ENCODE measurements at regions not wholly inside any gene's neighbourhood (a gene's known extent, or its start where the extent isn't known, plus 50 kb on each side); places are given as distances from the start of the nearest gene placed in this dataset.

DNA sequence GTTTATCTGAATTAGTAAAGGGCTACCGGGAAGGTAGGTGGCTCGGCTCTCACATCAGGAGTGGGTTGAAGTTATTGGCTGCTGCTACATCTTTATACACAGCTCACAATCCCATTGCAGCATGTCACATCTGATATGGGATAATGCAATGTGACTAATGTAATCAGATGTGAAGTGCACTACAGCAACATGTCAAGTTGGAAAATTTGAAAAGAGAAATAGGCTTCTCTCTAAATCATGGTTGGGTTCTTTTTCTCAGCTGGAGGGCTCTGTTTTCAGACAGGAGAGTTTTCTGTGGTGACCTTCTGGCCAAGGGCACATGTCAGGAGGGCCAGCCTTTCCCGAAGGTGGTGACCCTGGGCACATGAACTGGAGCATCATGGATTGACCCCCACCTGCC, 337.5 kb downstream of the HRH4 start:
- no peak for DNase-seq

DNA sequence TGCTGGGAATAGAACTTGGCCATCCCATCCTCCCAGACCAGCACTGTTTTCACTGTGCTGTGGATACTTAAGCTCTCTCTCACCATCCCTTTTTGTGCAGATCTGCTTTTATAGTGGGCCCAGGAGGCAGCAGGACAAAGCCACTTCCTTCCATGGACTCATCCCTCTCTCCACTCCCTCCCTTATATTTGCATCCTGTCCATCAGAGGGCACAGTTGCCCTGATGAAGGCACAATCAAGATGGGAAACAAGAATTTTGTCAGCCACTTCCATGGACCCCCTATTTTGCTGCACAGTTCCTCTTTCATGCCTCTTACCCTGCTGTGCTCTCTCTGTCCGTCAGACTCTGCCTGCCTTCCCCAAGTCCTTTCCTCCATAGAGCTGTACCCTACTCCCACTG, 338.7 kb downstream of the HRH4 start:
- no peak for DNase-seq

DNA sequence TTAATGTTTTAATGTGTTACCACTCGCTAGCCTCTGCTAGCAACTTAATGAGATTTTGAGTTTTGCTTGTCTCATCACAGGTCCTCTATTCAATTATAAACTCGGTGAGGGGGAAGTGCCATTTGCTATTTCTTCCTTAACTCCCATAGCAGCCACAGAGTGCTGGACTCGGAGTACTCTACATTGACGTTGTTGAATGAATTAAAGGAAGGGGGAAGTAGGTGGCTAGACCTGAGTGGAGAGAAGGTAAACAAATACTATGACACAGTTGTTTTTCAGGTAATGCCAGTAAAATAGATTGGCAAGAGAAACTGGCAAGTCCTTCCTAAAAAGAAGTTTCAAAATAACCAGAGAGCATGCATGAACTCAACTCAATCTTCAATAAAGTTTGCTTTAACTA, 339.3 kb downstream of the HRH4 start:
- DNase-seq: no peak

DNA sequence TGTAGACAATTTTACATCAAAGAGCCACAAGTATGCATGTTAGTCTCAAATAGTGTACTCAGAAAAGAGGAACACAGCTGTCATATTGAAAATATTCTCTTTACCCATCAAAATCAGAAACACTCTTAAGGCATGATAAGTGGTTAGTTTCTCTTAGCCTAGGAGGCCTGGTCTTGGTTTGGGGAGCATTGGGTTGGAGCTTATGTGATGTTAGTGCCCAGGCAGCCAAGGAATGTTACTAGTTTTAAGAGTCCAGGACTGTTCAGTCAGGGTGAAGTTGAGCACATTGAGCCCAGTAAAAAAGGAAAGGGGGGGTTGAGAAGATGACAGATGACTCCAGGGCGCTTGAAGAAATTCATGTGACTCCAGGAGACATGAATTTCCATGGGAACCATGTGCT, 340.6 kb downstream of the HRH4 start:
- DNase-seq: no peak

DNA sequence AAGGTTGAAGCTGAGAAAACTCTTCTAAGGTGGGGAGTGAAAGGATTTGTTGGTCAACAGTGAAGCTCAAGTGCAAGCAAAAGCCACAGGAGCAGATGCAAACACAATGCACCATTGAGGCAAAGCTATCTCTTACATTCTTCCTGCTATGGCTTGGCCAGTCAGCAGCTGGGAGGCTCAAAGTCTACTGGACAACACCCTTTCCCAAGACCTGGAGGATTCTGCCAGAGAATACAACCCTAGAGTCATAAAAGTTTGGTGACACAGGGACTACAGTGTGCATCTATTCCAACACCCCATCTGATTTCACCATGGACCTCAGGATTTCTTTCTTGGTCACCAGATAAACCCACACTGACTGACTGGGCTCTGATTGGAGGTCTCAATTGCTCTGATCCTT, 342.0 kb downstream of the HRH4 start:
- no peak for DNase-seq

DNA sequence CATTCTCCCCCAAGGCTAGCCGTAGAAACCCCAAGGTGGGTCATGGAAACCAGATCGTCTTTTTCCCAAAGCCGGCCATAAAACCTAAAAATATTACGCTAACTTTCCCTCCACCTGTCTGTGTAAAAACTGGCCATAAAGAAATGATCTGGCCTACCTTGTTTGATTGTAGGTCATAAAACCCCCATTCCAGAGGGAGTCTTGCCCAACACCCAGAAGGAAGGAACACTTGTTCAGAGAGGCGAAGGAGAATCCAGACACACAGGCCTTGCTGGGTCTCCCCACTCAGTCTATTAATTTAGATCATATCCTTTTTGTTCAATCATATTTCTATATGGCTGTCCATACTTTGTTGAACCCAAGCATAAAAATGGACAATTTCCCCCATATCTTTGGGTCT, 344.7 kb downstream of the HRH4 start:
- DNase-seq: no peak

DNA sequence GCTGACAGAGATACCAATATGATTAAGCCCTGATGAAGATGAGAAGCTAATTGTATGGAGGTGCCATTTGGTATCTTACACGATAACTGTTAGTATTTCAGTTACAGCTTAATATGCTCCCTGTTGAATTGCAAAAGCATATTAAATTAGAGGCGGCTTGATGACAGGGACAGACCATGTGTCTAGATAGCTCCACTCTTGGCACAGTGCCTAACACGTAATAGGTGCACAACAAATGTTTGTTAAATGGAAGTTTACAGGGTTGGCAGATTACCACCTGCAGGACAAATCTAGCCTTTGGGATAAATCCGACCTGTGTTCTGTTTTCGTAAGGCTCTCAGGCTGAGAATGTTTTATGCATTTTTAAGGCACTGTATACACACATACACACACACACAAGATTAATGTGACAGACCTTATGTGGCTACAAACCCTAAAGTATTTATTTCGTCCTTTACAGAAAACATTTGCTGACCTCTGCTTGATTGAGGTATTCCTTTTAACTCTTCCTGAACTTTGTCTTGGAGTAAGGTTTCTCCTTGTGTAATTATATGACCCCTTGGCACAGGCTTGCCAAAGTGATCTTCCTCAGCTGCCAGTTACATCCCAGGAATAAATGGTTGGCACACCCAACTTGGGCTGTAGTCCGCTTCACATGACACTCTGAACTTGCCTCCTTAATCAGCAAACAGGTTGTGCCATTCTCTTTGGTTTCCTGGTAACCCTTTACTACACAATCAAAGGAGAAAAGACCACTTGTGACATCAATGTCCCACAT, 348.9 kb downstream of the HRH4 start:
- DNase-seq: no peak

DNA sequence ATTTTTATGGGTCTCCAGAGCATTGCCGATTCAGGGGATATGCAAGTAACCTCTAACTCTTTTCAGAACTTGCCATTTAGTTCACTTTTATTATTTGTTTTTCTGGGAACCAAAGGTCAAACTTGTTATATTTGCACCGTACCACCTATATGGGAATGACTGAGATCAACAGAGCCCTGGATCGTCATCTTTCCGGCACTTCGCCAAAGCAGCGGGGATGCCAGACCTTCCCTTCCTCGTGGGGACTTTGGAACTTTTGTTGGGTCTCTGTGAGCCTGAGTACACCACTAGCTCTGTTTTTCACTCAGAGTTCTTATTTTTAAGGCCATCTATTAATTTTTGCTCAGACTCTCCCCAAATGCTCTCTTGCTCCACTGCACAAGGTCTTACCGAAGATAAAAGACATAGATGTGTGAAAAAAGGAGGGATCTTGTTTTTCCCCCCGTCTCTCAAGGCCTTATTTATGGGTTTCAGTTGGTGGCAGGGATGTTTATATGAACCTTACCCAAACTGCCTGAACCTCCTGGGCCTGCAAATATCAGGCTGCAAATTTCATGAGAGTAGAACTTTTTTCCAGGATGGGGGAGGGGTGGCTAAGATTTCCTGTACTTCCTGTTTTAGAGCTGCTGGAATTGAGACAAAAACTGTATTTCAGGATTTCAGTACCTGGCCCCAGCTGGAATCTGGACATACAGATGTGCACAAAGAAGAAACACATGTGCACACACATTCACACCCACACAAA, 350.3 kb downstream of the HRH4 start:
- DNase-seq: no peak

DNA sequence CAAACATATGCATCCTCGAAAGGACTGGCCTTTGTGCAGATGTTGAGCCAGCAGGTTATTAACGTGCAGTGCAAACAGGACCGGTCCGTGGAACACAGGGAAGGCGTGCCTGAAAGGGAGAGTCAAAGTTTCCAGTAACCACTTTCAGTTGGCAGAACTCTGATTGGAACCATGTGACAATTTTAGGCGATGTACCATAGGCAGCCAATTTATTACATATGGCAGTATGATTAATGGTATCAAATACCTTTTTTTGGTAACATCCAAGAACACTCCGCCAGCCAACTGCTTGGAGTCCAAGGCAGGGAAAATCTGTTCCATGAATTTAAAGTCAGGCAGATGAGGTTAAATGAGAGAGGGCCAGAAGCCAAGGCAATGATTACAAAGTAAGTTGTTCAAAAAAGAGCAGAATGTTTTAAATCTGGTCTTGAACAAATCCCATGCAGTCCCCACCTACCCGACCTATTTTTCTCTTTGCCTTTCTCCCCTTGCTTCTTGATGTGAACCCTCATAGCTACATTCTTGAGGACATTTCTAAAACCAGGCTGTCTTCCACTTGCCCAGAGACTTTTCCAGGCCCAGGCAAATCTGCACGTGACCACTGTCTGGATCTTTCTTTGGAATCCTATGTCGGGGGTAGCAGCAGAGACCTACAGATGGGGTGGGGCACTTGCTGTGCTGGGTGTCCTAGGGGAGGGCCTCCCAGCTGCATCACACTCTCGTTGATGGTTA, 351.7 kb downstream of the HRH4 start:
- DNase-seq: no peak

DNA sequence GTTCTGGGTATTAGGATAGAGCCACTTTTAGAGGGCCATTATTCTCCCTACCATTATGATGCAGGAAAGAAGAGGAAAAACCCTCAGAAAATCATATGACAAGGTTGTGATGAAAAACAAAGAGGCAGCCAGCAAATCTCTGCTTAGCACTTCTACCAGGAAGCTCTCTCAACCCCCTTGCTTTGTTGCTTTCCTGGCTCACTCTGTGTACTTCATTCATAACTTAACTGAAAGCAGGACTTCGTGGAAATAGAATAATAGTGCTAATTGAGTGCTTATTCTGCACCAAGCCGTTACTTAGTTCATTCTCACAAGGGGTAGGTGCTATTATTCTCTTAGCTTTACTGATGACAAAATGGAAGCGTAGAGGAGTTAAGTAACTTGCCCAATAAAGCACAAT, 354.1 kb downstream of the HRH4 start:
- no peak for DNase-seq

DNA sequence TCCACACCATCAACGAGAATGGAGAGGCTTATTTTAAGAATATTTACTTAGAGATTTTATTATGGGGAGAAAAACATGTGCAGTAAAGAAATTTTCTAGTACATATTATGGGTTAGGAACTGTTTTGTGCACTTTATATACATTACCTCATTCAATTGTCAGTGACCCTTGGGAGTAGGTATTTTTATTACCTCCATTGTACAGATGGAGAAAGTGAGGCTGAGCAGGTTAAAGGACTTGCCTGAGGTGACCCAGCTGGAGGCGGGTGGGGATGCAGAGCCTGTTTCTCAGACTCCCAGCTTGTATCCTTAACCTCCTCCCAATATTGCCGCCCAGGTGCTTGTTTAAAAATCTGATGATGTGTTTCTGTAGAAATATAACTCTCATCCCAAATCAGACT, 356.7 kb downstream of the HRH4 start:
- DNase-seq: no peak

DNA sequence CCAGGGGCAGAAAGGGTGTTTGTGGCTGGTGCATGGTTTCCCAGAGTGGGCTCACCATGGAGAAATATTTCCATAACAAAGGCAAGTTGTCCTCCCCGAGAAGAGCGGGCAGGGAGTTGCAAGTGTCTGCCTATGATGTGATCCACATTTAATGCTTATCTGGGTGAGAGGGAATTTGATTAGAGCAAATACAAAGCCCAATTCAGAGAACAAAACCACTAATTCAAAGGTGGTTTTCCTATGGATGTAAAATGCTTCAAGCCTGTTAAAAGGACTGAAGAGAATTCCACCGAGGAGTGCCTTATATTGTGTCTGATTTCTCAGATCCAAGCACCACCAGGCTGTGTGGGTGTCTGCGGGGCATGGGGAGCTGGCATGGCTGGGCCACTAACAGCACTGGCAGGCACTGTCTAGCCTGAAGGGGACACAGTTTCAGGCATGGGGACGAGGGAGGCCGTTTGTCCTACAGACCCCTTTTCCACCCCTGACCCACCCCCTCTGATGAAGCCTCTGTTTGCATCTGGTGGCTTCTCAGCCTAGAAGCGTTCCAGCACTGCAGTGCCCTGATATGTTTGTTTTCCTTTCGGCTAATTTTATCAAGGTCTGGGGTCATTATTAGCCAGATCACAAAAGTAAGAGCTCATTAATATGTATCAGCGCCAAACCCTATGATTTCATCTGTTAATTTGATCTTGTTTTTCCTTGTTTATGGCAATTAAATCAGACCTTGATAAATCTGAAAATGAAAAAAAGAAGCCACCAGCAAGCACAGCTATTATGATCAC, 357.3 kb downstream of the HRH4 start:
- DNase-seq: no peak

DNA sequence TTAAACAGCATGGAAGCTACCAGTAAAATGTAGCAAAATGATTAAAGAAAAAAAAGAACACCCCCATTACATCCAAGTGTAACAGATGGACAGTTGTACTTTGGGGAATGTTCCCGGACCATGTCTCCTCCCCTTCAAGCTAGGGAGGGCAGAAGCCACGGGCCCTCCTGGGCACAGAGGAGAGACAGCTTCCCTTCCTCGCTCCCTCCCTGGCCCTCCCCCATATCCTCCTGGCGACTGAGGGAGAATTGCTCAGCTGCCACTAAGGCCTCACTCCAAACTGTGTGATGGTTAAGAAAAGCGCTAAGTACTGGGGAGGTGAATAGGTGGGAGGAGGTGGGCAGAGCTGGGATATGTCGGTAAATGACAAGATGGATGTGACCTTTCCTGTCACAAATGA, 358.0 kb downstream of the HRH4 start:
- DNase-seq: no peak

DNA sequence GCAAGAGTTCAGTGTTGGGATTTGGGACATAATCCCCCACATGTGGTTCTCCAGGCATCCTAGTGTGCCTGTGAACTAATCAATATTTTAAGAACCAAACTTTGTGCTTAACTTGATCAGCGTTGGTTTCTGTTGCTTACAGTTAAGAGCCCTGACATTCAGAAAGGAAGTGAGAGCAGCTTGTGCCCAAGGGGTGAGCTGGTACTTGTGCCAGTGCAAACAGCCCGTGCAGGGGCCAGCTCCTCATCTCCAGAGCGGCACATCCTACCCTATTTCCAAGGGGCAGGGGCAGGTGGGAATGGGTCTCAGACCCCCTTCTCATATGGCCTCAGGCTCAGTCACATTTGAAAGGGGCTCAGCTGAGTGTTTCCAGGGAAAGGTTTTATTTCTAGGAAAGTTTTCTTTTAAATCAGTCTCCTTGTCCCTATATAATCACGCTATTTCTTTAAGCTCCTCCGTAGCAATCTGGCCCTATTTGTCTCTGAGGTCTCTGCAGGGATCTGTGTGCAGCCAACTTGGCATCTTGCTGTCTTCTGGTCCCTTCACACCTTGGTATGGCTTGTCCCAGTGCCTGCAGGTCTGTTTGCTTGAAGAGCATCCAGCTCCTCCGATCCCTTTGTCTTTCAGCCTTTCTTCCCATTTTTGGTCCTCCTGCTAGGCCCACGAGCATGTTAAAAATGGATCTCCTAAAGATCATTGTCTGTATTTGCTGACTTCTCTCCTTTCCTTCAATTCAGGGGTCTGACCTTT, 358.9 kb downstream of the HRH4 start:
- DNase-seq: no peak

DNA sequence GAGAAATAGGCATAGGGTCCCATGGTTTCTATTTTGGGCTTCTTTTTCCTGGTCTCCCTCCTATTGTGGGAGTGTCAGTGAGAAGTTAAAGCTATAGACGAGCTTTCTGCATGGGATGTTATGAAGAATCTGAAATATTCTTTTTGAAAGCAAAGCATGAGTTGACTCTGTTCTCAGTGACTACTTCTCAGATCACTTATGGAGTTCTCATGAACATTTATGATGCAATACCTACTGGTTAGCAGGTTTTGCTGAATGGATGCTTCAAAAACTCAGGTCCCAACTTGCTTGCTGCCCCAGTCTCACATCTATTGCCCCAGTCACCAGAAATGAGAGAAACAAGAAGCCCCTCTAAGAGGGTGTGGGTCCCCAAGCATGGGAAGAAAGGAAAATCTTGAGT, 365.0 kb downstream of the HRH4 start:
- DNase-seq: no peak

DNA sequence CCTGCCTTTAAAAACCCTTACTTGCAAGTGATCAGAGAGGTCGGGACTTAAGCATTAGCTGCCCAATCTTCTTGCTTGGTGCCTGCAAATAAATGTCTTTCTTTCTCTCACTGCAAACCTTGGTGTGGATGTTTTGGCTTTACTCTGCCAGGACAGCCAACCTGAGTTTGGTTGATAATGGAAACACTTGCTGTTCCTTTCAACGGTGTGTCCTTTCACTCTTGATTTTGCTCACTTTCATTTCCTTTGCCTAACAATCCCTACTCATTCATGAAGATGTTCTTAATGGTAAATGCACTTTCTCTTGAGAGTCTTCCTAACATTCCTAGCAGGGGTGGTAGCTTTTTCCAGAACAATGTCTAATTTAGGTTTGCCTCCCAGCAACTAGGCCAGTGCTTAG, 366.2 kb downstream of the HRH4 start:
- no peak for DNase-seq

DNA sequence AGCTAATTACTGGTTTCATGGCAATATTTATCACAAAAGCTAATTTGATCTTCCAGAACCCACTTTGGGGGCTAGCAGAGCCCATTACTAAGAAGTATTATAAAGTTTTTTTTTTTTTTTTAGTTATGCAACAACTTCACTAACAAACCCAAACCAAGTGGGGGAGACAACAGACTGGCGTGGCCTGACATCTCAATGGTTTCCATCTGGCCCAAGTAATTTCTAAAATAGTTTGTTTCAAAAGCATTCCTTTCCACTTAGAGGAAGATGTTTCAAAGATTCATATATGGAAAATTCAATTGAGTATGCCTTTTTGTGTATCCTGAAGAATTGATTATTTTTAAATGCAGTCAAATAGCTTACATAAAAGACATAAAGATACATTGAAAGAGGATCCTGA, 367.1 kb downstream of the HRH4 start:
- no peak for DNase-seq

DNA sequence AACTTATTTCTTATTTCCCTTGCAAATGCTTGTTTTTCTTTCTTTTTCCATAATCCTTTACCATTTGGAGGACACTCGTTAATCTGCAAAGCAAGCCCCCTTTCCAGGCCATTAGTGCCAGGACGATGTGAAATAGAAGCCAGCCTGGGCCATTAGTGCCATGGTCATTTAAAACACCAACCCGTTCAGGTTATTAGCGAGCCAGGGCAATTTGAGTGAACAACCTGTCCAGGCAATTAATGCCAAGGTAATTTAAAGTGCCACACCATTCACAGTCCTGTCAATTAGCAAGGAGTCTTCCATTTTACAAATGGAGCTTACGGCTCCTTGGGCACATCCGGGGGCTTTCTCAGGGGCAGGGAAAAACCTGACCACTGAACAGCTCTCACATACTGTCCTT, 370.6 kb downstream of the HRH4 start:
- no peak for DNase-seq

DNA sequence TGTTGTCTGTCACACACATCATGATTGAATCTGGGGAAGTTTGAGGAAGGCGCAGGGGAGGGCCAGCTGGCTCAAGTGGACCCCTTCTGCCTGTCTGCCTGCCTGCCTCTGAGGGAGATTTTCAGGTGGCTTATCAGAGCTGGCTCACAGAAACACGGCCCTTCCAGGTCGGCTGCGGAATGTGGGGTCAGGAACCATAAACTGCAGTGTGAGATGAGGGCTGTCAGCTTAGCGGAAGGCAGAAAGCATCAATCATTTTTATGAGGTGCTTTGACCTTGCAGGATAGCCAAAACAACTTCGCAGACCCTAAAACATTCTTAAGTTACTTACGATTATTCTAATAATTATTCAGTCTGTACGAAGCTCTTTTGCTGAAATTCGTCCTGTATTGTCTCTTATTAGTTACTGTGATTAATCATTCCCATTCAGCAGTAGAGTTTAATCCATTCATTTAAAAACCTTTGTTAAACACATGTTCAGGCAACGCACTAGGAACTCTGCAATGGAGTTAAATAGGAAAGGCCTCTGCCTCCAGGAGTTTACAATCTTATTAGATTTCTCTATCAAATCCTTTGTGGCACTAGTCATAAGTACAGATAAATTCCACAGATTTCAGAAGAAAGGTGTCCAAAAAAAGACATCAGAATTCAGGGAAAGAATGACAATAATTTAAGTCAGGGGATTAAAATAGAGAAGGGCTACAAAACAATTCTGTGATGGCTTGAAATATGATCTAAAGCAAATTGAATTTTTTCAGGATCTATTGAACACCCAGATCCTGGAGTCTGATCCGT, 371.6 kb downstream of the HRH4 start:
- DNase-seq: no peak

DNA sequence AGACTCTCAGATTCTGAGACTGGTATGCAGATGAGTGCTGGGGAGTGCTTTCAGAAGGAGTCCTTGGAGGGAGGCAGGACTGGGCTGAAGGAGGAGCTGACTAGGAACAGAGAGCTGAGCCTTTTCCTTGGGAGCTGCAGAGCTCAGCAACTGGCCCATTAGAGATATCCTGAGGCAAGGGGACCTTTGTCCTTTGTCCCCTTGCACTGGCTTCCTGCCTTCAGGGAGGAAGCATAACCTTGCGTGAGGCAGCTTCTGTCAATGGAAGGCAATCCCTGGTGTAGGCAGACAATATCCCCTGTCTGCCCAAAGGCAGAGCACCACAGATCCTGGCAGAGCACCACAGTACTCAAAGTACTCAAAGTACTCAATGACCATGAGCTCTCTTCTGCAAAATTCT, 375.3 kb downstream of the HRH4 start:
- DNase-seq: no peak

DNA sequence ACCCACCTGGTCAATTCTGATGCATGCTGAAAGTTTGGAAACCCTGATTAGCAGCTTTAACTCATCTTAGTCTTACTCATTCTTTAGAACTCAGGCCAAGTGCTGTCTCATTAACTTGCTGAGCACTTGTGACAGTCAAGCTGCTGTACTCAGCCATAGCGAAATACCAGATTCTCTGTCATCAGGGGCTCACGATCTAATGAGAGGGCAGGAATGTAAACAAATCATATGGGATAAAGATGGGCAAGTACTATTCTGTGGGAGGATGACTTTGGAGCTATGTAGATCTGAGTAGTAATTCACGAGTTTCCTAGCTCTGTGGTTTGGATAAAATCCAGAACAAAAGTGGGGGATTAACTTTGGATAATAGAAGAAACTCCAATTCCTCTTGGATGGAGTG, 376.6 kb downstream of the HRH4 start:
- peak; percentile 65 for DNase-seq

DNA sequence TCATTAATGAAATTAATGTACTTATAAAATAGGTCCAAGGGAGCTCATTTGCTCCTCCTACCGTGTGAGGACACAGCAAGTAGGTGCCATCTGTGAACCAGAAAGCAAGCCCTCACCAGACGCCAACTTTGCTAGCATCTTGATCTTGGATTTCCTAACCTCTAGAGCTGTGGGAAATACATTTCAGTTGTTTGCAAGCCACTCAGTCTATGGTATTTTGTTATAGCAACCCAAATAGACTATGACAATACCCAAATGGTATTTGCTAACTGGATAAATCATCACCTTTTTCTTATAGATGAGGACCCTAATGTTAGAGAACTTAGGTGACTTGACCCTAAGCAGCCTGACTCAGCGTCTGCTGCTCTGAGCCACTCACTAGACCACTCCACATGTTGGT, 379.6 kb downstream of the HRH4 start:
- no peak for DNase-seq
